Subcutaneous abdominal adipose tissue (tissue), 5 donors: ENCODE measurements at regions not wholly inside any gene's neighbourhood (a gene's known extent, or its start where the extent isn't known, plus 50 kb on each side); places are given as distances from the start of the nearest gene placed in this dataset.

Experiments used
- H3K27ac ChIP-seq: one replicate; pipeline ENCODE4 v1.7.0; 2013; ENCODE audit warnings: low read depth, mild to moderate bottlenecking, inconsistent platforms, low read length, moderate library complexity
- H3K27me3 ChIP-seq, 5 donors: one replicate each; pipeline ENCODE4 v1.7.0; 2013; ENCODE audit warnings: low read length in 5 of 5, inconsistent platforms in 1 of 5; ENCODE audit not compliant: control insufficient read depth in 5 of 5, insufficient read depth in 4 of 5
- H3K36me3 ChIP-seq, 5 donors: one replicate each; pipeline ENCODE4 v1.7.0; 2013; ENCODE audit warnings: low read length in 5 of 5; ENCODE audit not compliant: control insufficient read depth in 5 of 5, insufficient read depth in 5 of 5
- H3K4me1 ChIP-seq, 5 donors: one replicate each; pipeline ENCODE4 v1.7.0; 2013; ENCODE audit warnings: low read length in 5 of 5, mild to moderate bottlenecking in 3 of 5, moderate library complexity in 1 of 5; ENCODE audit not compliant: control insufficient read depth in 5 of 5, insufficient read depth in 5 of 5
- H3K4me3 ChIP-seq, 5 donors: one replicate each; pipeline ENCODE4 v1.7.0; 2013; ENCODE audit warnings: low read length in 5 of 5, low read depth in 1 of 5
- H3K9ac ChIP-seq, 5 donors: one replicate each; pipeline ENCODE4 v1.7.0; 2013; ENCODE audit warnings: low read length in 5 of 5, mild to moderate bottlenecking in 4 of 5, moderate library complexity in 3 of 5
- H3K9me3 ChIP-seq, 5 donors: one replicate each; pipeline ENCODE4 v1.7.0; 2013; ENCODE audit warnings: low read length in 5 of 5; ENCODE audit not compliant: control insufficient read depth in 5 of 5
- donor health status: healthy.
- donor health status: healthy.
- donor health status: healthy.
- donor health status: healthy.
- donor health status: healthy.

- Histone ChIP-seq H3K9me3 (peaks cover 0 to 8% (median 5%) of the 10 kb centered on the region in 5 donors), H3K27ac (no peak overlapping the region), H3K4me3 (no peak overlapping the region)
Observed at GRCh38 chr10:3523309-3524050, 261.5 kb downstream of the KLF6 start.

GRCh38 chr10:3516923-3517255 is 268.1 kb downstream of the KLF6 start:
- no peaks in the 10 kb centered on the region for H3K9me3 ChIP-seq
- H3K36me3 ChIP-seq = no peaks in the 10 kb centered on the region
- H3K27ac ChIP-seq = no peak overlapping the region
- H3K4me3 ChIP-seq = peak overlapping the region in 1 of 5 donors; percentile 20
- no peaks in the 10 kb centered on the region for H3K27me3 ChIP-seq
- H3K9ac ChIP-seq = no peak overlapping the region
- peaks cover 0 to 12% (median 7%) of the 10 kb centered on the region in 5 donors for H3K4me1 ChIP-seq

More at GRCh38 chr10:3523309-3524050, 261.5 kb downstream of the KLF6 start:
- no peaks in the 10 kb centered on the region for H3K36me3 ChIP-seq
- H3K9ac ChIP-seq = no peak overlapping the region
- H3K4me1 ChIP-seq = peaks cover 0 to 26% (median 9%) of the 10 kb centered on the region in 5 donors
- H3K27me3 ChIP-seq = no peaks in the 10 kb centered on the region

- Histone ChIP-seq H3K36me3 (no peaks in the 10 kb centered on the region), H3K4me3 (no peak overlapping the region)
Observed at GRCh38 chr10:3516234-3516922, 268.6 kb downstream of the KLF6 start.

GRCh38 chr10:3514691-3515090 is 270.3 kb downstream of the KLF6 start:
- no peaks in the 10 kb centered on the region for H3K27me3 ChIP-seq
- no peak overlapping the region for H3K27ac ChIP-seq
- H3K4me1 ChIP-seq = peaks cover 0 to 12% (median 7%) of the 10 kb centered on the region in 5 donors
- H3K9me3 ChIP-seq = peaks cover 0 to 4% (median 1%) of the 10 kb centered on the region in 5 donors
- no peaks in the 10 kb centered on the region for H3K36me3 ChIP-seq
- peak overlapping the region in 1 of 5 donors; percentile 18 for H3K4me3 ChIP-seq
- H3K9ac ChIP-seq = no peak overlapping the region

More at GRCh38 chr10:3516234-3516922, 268.6 kb downstream of the KLF6 start:
- H3K27me3 ChIP-seq = no peaks in the 10 kb centered on the region
- no peaks in the 10 kb centered on the region for H3K9me3 ChIP-seq
- peaks cover 0 to 12% (median 7%) of the 10 kb centered on the region in 5 donors for H3K4me1 ChIP-seq
- H3K9ac ChIP-seq = no peak overlapping the region
- H3K27ac ChIP-seq = no peak overlapping the region

GRCh38 chr10:3512263-3512662 is 272.7 kb downstream of the KLF6 start:
- Histone ChIP-seq H3K9me3 (peaks cover 3 to 9% (median 5%) of the 10 kb centered on the region in 5 donors), H3K4me3 (no peak overlapping the region), H3K27me3 (no peaks in the 10 kb centered on the region)

GRCh38 chr10:3511483-3511882 is 273.5 kb downstream of the KLF6 start:
- no peak overlapping the region for H3K4me3 ChIP-seq
- peaks cover 0 to 12% (median 3%) of the 10 kb centered on the region in 5 donors for H3K4me1 ChIP-seq
- H3K9ac ChIP-seq = no peak overlapping the region
- no peaks in the 10 kb centered on the region for H3K27me3 ChIP-seq
- H3K36me3 ChIP-seq = no peaks in the 10 kb centered on the region
- no peak overlapping the region for H3K27ac ChIP-seq
- peaks cover 3 to 9% (median 5%) of the 10 kb centered on the region in 5 donors for H3K9me3 ChIP-seq

More at GRCh38 chr10:3512263-3512662, 272.7 kb downstream of the KLF6 start:
- Histone ChIP-seq H3K27ac (no peak overlapping the region), H3K9ac (no peak overlapping the region), H3K4me1 (peaks cover 0 to 12% (median 7%) of the 10 kb centered on the region in 5 donors), H3K36me3 (no peaks in the 10 kb centered on the region)

- H3K27ac ChIP-seq = no peak overlapping the region
- H3K36me3 ChIP-seq = no peaks in the 10 kb centered on the region
- peaks cover 0 to 8% (median 0%) of the 10 kb centered on the region in 5 donors for H3K4me1 ChIP-seq
- peaks cover 3 to 9% (median 5%) of the 10 kb centered on the region in 5 donors for H3K9me3 ChIP-seq
- H3K4me3 ChIP-seq = no peak overlapping the region
- H3K9ac ChIP-seq = no peak overlapping the region
- H3K27me3 ChIP-seq = no peaks in the 10 kb centered on the region
Observed at GRCh38 chr10:3510741-3511140, 274.3 kb downstream of the KLF6 start.

GRCh38 chr10:3509355-3509754 is 275.7 kb downstream of the KLF6 start:
- H3K9me3 ChIP-seq = peaks cover 3 to 9% (median 5%) of the 10 kb centered on the region in 5 donors
- H3K4me1 ChIP-seq = peaks cover 0 to 7% (median 0%) of the 10 kb centered on the region in 5 donors
- H3K9ac ChIP-seq = no peak overlapping the region
- H3K4me3 ChIP-seq = no peak overlapping the region
- H3K36me3 ChIP-seq = no peaks in the 10 kb centered on the region
- H3K27me3 ChIP-seq = no peaks in the 10 kb centered on the region
- H3K27ac ChIP-seq = no peak overlapping the region

GRCh38 chr10:3503299-3503698 is 281.7 kb downstream of the KLF6 start:
- H3K4me1 ChIP-seq = peaks cover 0 to 8% (median 3%) of the 10 kb centered on the region in 5 donors
- H3K9ac ChIP-seq = no peak overlapping the region
- H3K27ac ChIP-seq = no peak overlapping the region
- no peak overlapping the region for H3K4me3 ChIP-seq
- no peaks in the 10 kb centered on the region for H3K27me3 ChIP-seq
- H3K9me3 ChIP-seq = no peaks in the 10 kb centered on the region
- H3K36me3 ChIP-seq = no peaks in the 10 kb centered on the region

GRCh38 chr10:3502673-3503072 is 282.3 kb downstream of the KLF6 start:
- H3K27ac ChIP-seq = no peak overlapping the region

More at GRCh38 chr10:3502673-3503072, 282.3 kb downstream of the KLF6 start:
- no peaks in the 10 kb centered on the region for H3K36me3 ChIP-seq
- no peaks in the 10 kb centered on the region for H3K27me3 ChIP-seq
- no peak overlapping the region for H3K9ac ChIP-seq
- H3K4me3 ChIP-seq = no peak overlapping the region
- no peaks in the 10 kb centered on the region for H3K9me3 ChIP-seq
- peaks cover 0 to 8% (median 3%) of the 10 kb centered on the region in 5 donors for H3K4me1 ChIP-seq
